H1 (cell line): ENCODE measurements at regions not wholly inside any gene's neighbourhood (a gene's known extent, or its start where the extent isn't known, plus 50 kb on each side); places are given as distances from the start of the nearest gene placed in this dataset.

Source experiments
- CTCF ChIA-PET: fragments of 300-600 bp; sonication (Branson Sonifier 250); formaldehyde crosslinking; loops from one replicate; lab custom pipeline; 2021; ENCODE audit not compliant: partially characterized antibody; lab: Charles Lee
- POLR2A ChIA-PET: fragments of 300-600 bp; sonication (Branson Sonifier 250); formaldehyde crosslinking; loops from one replicate; lab custom pipeline; 2021; ENCODE audit warnings: inconsistent platforms; ENCODE audit not compliant: partially characterized antibody; lab: Charles Lee
- DNase-seq, 2 experiments: peaks; one replicate each; pipeline versions ENCODE4 v3.0.0 to v3.0.0-alpha.2; 2010 to 2022; ENCODE audit warnings: low spot score in 2 of 2, low read depth in 1 of 2, mixed read lengths in 1 of 2
- FAIRE-seq: peaks from 2 replicates; lab custom pipeline; 2011; peaks lifted over from hg19 to GRCh38; lab: Jason Lieb, UNC
- H2AFZ ChIP-seq: 2 replicates; pipeline ENCODE4 v1.8.1; 2012; ENCODE audit warnings: low read length, inconsistent platforms
- H2AK5ac ChIP-seq: 2 replicates; pipeline ENCODE4 v1.6.1; 2013; ENCODE audit warnings: low read depth, low read length
- H2BK120ac ChIP-seq: replicated peaks from 2 replicates; pipeline ENCODE3; 2013; ENCODE audit warnings: low read depth, low read length, inconsistent platforms
- H2BK12ac ChIP-seq: 2 replicates; pipeline ENCODE4 v1.6.1; 2013; ENCODE audit warnings: low read depth, low read length
- H2BK15ac ChIP-seq: 2 replicates; pipeline ENCODE4 v1.6.1; 2013; ENCODE audit warnings: low read length
- H2BK20ac ChIP-seq: 2 replicates; pipeline ENCODE4 v1.6.1; 2013; ENCODE audit warnings: low read length
- H2BK5ac ChIP-seq: 2 replicates; pipeline ENCODE4 v1.6.1; 2013; ENCODE audit warnings: low read depth, low read length
- H3K14ac ChIP-seq: 2 replicates; pipeline ENCODE4 v1.6.1; 2013; ENCODE audit warnings: inconsistent platforms; ENCODE audit not compliant: insufficient read length
- H3K18ac ChIP-seq: 2 replicates; pipeline ENCODE4 v1.6.1; 2013; ENCODE audit warnings: low read length; ENCODE audit errors: extremely low read depth
- H3K23ac ChIP-seq: 2 replicates; pipeline ENCODE4 v1.6.1; 2013; ENCODE audit warnings: inconsistent platforms; ENCODE audit not compliant: insufficient read length
- H3K23me2 ChIP-seq: 2 replicates; pipeline ENCODE4 v1.6.1; 2013; ENCODE audit warnings: low read depth, low read length
- H3K27ac ChIP-seq: 2 replicates; pipeline ENCODE4 v1.6.1; 2011; ENCODE audit warnings: low read depth, low read length, inconsistent platforms
- H3K27me3 ChIP-seq, 4 experiments: replicated peaks in 1 of 4; 1 replicate in 1 of 4; 2 replicates in 3 of 4; pipeline versions ENCODE4 v1.6.1 to v1.8.1; 2011 to 2013; ENCODE audit warnings: low read length in 3 of 4, mild to moderate bottlenecking in 3 of 4, inconsistent platforms in 2 of 4, mixed read lengths in 2 of 4, moderate library complexity in 1 of 4; ENCODE audit not compliant: control insufficient read depth in 3 of 4, insufficient read depth in 3 of 4; ENCODE audit errors: extremely low read depth in 1 of 4
- H3K36me3 ChIP-seq, 4 experiments: 2 replicates each; pipeline versions ENCODE4 v1.6.1 to v1.8.1; 2011 to 2013; ENCODE audit warnings: mild to moderate bottlenecking in 4 of 4, low read length in 3 of 4, moderate library complexity in 2 of 4, control low read depth in 1 of 4, inconsistent platforms in 1 of 4; ENCODE audit not compliant: insufficient read depth in 4 of 4, control insufficient read depth in 2 of 4
- H3K4ac ChIP-seq: replicated peaks from 2 replicates; pipeline ENCODE3; 2013; ENCODE audit warnings: low read length, low read depth, mixed read lengths, inconsistent platforms; ENCODE audit not compliant: insufficient read length
- H3K4me1 ChIP-seq, 4 experiments: replicated peaks in 1 of 4; 1 replicate in 1 of 4; 2 replicates in 3 of 4; pipeline versions ENCODE4 v1.6.1 to v1.8.1; 2011 to 2013; ENCODE audit warnings: low read length in 3 of 4, inconsistent platforms in 2 of 4, mixed read lengths in 1 of 4; ENCODE audit not compliant: insufficient read depth in 4 of 4, control insufficient read depth in 3 of 4
- H3K4me2 ChIP-seq, 2 experiments: 2 replicates each; pipeline versions ENCODE4 v1.6.1 to v1.8.1; 2011 to 2013; ENCODE audit warnings: low read depth in 2 of 2, low read length in 2 of 2, control low read depth in 1 of 2, inconsistent platforms in 1 of 2, mild to moderate bottlenecking in 1 of 2; ENCODE audit not compliant: insufficient read depth in 1 of 2
- H3K4me3 ChIP-seq, 4 experiments: fragments of 200-600, 300-600 bp in 1 of 4; sonication (generic), shearing (Covaris generic), sonication (Bioruptor Twin) in 1 of 4; 2 replicates each; pipeline versions ENCODE4 v1.5.1 to v1.8.1; 2011 to 2016; ENCODE audit warnings: low read length in 4 of 4, low read depth in 3 of 4, control low read depth in 2 of 4, inconsistent platforms in 2 of 4, mild to moderate bottlenecking in 2 of 4, mixed read lengths in 1 of 4, moderate library complexity in 1 of 4; ENCODE audit not compliant: insufficient read depth in 2 of 4; ENCODE audit errors: extremely low read depth in 1 of 4
- H3K56ac ChIP-seq: replicated peaks from 2 replicates; pipeline ENCODE3; 2013; ENCODE audit warnings: low read depth, mild to moderate bottlenecking, mixed read lengths, low read length, inconsistent platforms; ENCODE audit not compliant: insufficient read length
- H3K79me1 ChIP-seq: 2 replicates; pipeline ENCODE4 v1.6.1; 2013; ENCODE audit warnings: low read depth, low read length, control low read depth
- H3K79me2 ChIP-seq, 2 experiments: 2 replicates each; pipeline versions ENCODE4 v1.6.1 to v1.8.1; 2012 to 2013; ENCODE audit warnings: low read length in 2 of 2, mild to moderate bottlenecking in 2 of 2, inconsistent platforms in 1 of 2; ENCODE audit not compliant: insufficient read depth in 2 of 2, control insufficient read depth in 1 of 2
- H3K9ac ChIP-seq, 4 experiments: replicated peaks in 1 of 4; 1 replicate in 1 of 4; 2 replicates in 3 of 4; pipeline versions ENCODE4 v1.6.1 to v1.8.1; 2011 to 2013; ENCODE audit warnings: low read depth in 3 of 4, low read length in 3 of 4, control low read depth in 2 of 4, mild to moderate bottlenecking in 2 of 4, moderate library complexity in 2 of 4, inconsistent platforms in 1 of 4; ENCODE audit errors: extremely low read depth in 1 of 4
- H3K9me3 ChIP-seq, 2 experiments: 2 replicates each; pipeline versions ENCODE4 v1.6.1 to v1.8.1; 2012 to 2013; ENCODE audit warnings: mild to moderate bottlenecking in 2 of 2, moderate library complexity in 2 of 2, control low read depth in 1 of 2, inconsistent platforms in 1 of 2, low read depth in 1 of 2, low read length in 1 of 2, mixed read lengths in 1 of 2; ENCODE audit not compliant: insufficient read depth in 2 of 2
- H4K20me1 ChIP-seq, 2 experiments: replicated peaks in 1 of 2; 2 replicates each; pipeline versions ENCODE3 to v1.8.1; 2011 to 2013; ENCODE audit warnings: inconsistent platforms in 2 of 2, low read length in 2 of 2, mild to moderate bottlenecking in 1 of 2; ENCODE audit not compliant: insufficient read depth in 2 of 2, control insufficient read depth in 1 of 2
- H4K5ac ChIP-seq: 2 replicates; pipeline ENCODE4 v1.6.1; 2013; ENCODE audit warnings: low read length, low read depth, mixed read lengths, inconsistent platforms; ENCODE audit not compliant: insufficient read length
- H4K8ac ChIP-seq: 2 replicates; pipeline ENCODE4 v1.8.0; 2013; ENCODE audit warnings: mild to moderate bottlenecking, moderate library complexity, low read length, inconsistent platforms; ENCODE audit not compliant: insufficient read depth; ENCODE audit errors: extremely low read depth
- H4K91ac ChIP-seq: replicated peaks from 2 replicates; pipeline ENCODE3; 2013; ENCODE audit warnings: low read length, mixed read lengths, inconsistent platforms; ENCODE audit not compliant: insufficient read length
- BCL11A ChIP-seq, 2 experiments: IDR thresholded peaks; one replicate each; pipeline ENCODE4 v1.6.1; 2011; ENCODE audit warnings: low read depth in 2 of 2, low read length in 2 of 2, mild to moderate bottlenecking in 2 of 2
- RXRA ChIP-seq: IDR thresholded peaks from 2 replicates; pipeline ENCODE4 v1.6.1; 2011; ENCODE audit warnings: low read depth, mild to moderate bottlenecking, low read length, moderate library complexity; ENCODE audit not compliant: insufficient read depth
- WGBS, 2 experiments: shearing (Covaris generic) in 1 of 2; methylation state at CpG; one replicate each; pipeline versions ENCODE4 v1.1.6 to v1.1.7; 2013 to 2015; ENCODE audit warnings: low lambda C conversion rate in 2 of 2, mixed read lengths in 2 of 2, inconsistent platforms in 1 of 2, low coverage in 1 of 2, missing lambda C conversion rate in 1 of 2; ENCODE audit not compliant: insufficient replicate concordance in 2 of 2, insufficient coverage in 1 of 2, insufficient read length in 1 of 2; ENCODE audit errors: extremely low coverage in 1 of 2, missing lambda C conversion rate in 1 of 2; 5-methylcytosine and 5-hydroxymethylcytosine counted together

- H2BK120ac ChIP-seq: no peak overlapping the region
- no peak overlapping the region for H3K14ac ChIP-seq
- no peak overlapping the region for H3K27ac ChIP-seq
- H3K18ac ChIP-seq: no peak overlapping the region
- H3K4ac ChIP-seq: no peak overlapping the region
- peaks cover 12% of the 10 kb centered on the region in 2 experiments; a peak in 2 of 4 replicates for H3K9me3 ChIP-seq
- no peak overlapping the region for H2BK20ac ChIP-seq
- H3K9ac ChIP-seq: no peak overlapping the region
- H3K4me2 ChIP-seq: no peak overlapping the region
- H3K36me3 ChIP-seq: no peaks in the 10 kb centered on the region; a peak in 1 of 8 replicates
- H2BK15ac ChIP-seq: no peak overlapping the region
- no peak overlapping the region for H2BK5ac ChIP-seq
- no peaks in the 10 kb centered on the region for H3K4me1 ChIP-seq
- ChIA-PET CTCF (interaction anchor here (0.6 to 1.6 kb wide), 5 partner anchors 16 to 530 kb away, joined by 3 read pairs; no protein-coding TSS in a partner anchor), POLR2A (no interaction called here)
- H4K20me1 ChIP-seq: no peaks in the 10 kb centered on the region
- TF ChIP-seq BCL11A (IDR thresholded peaks at IDR 0.05; ENCODE audit: low read depth in 2 of 2, low read length in 2 of 2) (no peak), RXRA (no peak)
- no peak overlapping the region for H2AK5ac ChIP-seq
- no peak overlapping the region for H4K8ac ChIP-seq
- H4K5ac ChIP-seq: no peak overlapping the region
- WGBS, 2 experiments: 83% methylated on average over 9 of the region's 9 CpGs; no CpG with 5 or more reads in 1 of the 2 experiments
- no peaks in the 10 kb centered on the region; the same call in 1 of the 2 replicates for H3K23me2 ChIP-seq
- H3K79me2 ChIP-seq: no peaks in the 10 kb centered on the region
- H2BK12ac ChIP-seq: no peak overlapping the region
- H3K27me3 ChIP-seq: no peaks in the 10 kb centered on the region
- H3K79me1 ChIP-seq: no peaks in the 10 kb centered on the region
- H3K56ac ChIP-seq: no peak overlapping the region
- no peak for DNase-seq
- no peak for FAIRE-seq
- no peak overlapping the region for H3K23ac ChIP-seq
- H2AFZ ChIP-seq: 0 out of 2 replicates have a peak overlapping the region, but pooled peaks have one; percentile 19
- H4K91ac ChIP-seq: no peak overlapping the region
- no peak overlapping the region for H3K4me3 ChIP-seq
These were observed 117.2 kb upstream of the LYZL1 start for GRCh38 chr10:29171717-29172116.
